Smooth muscle cell (in vitro differentiated cells): ENCODE measurements at regions not wholly inside any gene's neighbourhood (a gene's known extent, or its start where the extent isn't known, plus 50 kb on each side); places are given as distances from the start of the nearest gene placed in this dataset.

Experiments
- DNase-seq: peaks from one replicate; lab custom pipeline; 2025; ENCODE audit not compliant: unreplicated experiment; lab: John Stamatoyannopoulos, UW
- H2AFZ ChIP-seq: fragments of 200-600 bp; sonication (generic); 2 replicates; pipeline ENCODE4 v1.6.0; 2016; ENCODE audit warnings: antibody characterized with exemption, low read depth, mild to moderate bottlenecking
- H3F3A ChIP-seq: fragments of 200-600 bp; sonication (generic); 2 replicates; pipeline ENCODE4 v1.6.0; 2017; ENCODE audit warnings: antibody characterized with exemption, low read depth
- H3K27ac ChIP-seq: fragments of 200-600 bp; sonication (generic); 2 replicates; pipeline ENCODE4 v1.5.1; 2016; ENCODE audit warnings: low read depth, mild to moderate bottlenecking
- H3K27me3 ChIP-seq: fragments of 200-600 bp; sonication (generic); 2 replicates; pipeline ENCODE4 v1.6.1; 2016; ENCODE audit warnings: low read depth, mild to moderate bottlenecking
- H3K36me3 ChIP-seq: fragments of 200-600 bp; sonication (generic); 2 replicates; pipeline ENCODE4 v1.5.1; 2016; ENCODE audit warnings: low read depth
- H3K4me1 ChIP-seq: fragments of 200-600 bp; sonication (generic); 2 replicates; pipeline ENCODE4 v1.5.1; 2016; ENCODE audit warnings: low read depth
- H3K4me2 ChIP-seq: fragments of 200-600 bp; sonication (generic); 2 replicates; pipeline ENCODE4 v1.6.0; 2016; ENCODE audit warnings: mild to moderate bottlenecking
- H3K4me3 ChIP-seq: fragments of 200-600 bp; sonication (generic); 2 replicates; pipeline ENCODE4 v1.5.1; 2016; ENCODE audit warnings: mild to moderate bottlenecking
- H3K79me2 ChIP-seq: fragments of 200-600 bp; sonication (generic); 2 replicates; pipeline ENCODE4 v1.6.0; 2016; ENCODE audit warnings: low read depth, mild to moderate bottlenecking
- H3K9ac ChIP-seq: fragments of 200-600 bp; sonication (generic); 2 replicates; pipeline ENCODE4 v1.6.0; 2016; ENCODE audit warnings: low read depth
- H3K9me3 ChIP-seq: fragments of 200-600 bp; sonication (generic); replicated peaks from 2 replicates; pipeline ENCODE4 v1.5.1; 2016; ENCODE audit warnings: low read depth
- H4K20me1 ChIP-seq: fragments of 200-600 bp; sonication (generic); 2 replicates; pipeline ENCODE4 v1.6.0; 2016; ENCODE audit warnings: low read depth
- WGBS: methylation state at CpG from one replicate; pipeline ENCODE4 v1.1.7; 2016; ENCODE audit warnings: low lambda C conversion rate; 5-methylcytosine and 5-hydroxymethylcytosine counted together
- TF ChIP-seq, protein P1 (sequence below): fragments of 200-600 bp; sonication (generic); IDR thresholded peaks from 2 replicates; pipeline ENCODE4 v1.5.1; 2017; ENCODE audit warnings: borderline replicate concordance, mild to moderate bottlenecking, antibody characterized with exemption; ENCODE audit not compliant: insufficient read depth, poor library complexity, severe bottlenecking

DNA sequence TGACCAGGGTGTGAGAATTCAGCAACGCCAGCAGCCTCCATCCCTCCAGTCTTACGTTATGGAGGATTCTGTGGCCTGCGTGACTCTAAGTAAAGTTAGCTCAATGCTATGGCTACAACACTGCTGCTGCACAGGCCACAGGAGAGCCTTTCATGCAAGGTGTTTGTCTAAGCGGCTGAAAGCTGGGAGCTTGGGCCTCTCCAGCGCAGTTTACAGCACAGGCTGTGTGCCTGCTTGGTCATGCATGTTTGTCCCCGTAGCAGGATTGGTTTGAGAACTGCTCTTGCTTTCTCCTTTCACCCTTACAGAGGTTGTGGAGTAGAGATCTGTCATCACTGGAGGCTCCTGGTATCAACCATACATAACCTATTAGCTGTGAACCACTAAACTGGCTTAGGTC, 113.1 kb upstream of the TMCC3 start:
- Histone ChIP-seq H4K20me1 (no peaks in the 10 kb centered on the region), H3K4me3 (no peak overlapping the region), H3K4me1 (peaks cover 6% of the 10 kb centered on the region), H3K36me3 (no peaks in the 10 kb centered on the region), H3F3A (peaks cover 7% of the 10 kb centered on the region), H3K79me2 (no peaks in the 10 kb centered on the region), H3K4me2 (peak overlapping the region; percentile 10), H3K27me3 (no peaks in the 10 kb centered on the region), H3K27ac (peak overlapping the region; percentile 48), H3K9me3 (no peaks in the 10 kb centered on the region), H3K9ac (peak overlapping the region; percentile 93), H2AFZ (no peak overlapping the region)
- TF ChIP-seq, protein P1, sequence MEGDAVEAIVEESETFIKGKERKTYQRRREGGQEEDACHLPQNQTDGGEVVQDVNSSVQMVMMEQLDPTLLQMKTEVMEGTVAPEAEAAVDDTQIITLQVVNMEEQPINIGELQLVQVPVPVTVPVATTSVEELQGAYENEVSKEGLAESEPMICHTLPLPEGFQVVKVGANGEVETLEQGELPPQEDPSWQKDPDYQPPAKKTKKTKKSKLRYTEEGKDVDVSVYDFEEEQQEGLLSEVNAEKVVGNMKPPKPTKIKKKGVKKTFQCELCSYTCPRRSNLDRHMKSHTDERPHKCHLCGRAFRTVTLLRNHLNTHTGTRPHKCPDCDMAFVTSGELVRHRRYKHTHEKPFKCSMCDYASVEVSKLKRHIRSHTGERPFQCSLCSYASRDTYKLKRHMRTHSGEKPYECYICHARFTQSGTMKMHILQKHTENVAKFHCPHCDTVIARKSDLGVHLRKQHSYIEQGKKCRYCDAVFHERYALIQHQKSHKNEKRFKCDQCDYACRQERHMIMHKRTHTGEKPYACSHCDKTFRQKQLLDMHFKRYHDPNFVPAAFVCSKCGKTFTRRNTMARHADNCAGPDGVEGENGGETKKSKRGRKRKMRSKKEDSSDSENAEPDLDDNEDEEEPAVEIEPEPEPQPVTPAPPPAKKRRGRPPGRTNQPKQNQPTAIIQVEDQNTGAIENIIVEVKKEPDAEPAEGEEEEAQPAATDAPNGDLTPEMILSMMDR, result no peak
- DNase-seq, result no peak
- WGBS, result 88% methylated on average over 6 of the region's 6 CpGs

DNA sequence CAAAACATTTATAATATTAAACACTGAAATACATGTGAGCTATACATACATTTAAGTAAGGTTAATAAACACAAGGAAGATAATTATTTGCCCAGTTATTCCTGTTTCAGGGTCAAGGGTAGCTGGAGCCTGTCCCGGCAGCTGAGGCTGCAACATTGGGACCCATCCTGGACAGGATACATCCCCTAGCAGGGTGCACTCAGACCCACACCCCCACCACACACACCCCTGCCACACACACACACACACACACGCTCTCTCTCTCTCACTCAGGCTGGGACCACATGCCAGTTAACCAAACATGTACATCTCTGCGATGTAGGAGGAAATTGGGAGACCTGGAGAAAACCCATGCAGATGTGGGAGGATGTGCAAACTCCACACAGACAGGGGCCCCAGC, 112.6 kb upstream of the TMCC3 start:
- H3K4me3 ChIP-seq, result no peak overlapping the region
- no peaks in the 10 kb centered on the region for H4K20me1 ChIP-seq
- H2AFZ ChIP-seq, result no peak overlapping the region
- H3K4me1 ChIP-seq, result peaks cover 6% of the 10 kb centered on the region
- no peaks in the 10 kb centered on the region for H3K79me2 ChIP-seq
- H3K9ac ChIP-seq, result peak overlapping the region; percentile 93
- H3K4me2 ChIP-seq, result no peak overlapping the region
- H3K9me3 ChIP-seq, result no peaks in the 10 kb centered on the region
- no peak for DNase-seq
- TF ChIP-seq, protein P1, result no peak
- no peaks in the 10 kb centered on the region for H3K27me3 ChIP-seq
- H3K36me3 ChIP-seq, result no peaks in the 10 kb centered on the region
- WGBS, result 69% methylated on average over 3 of the region's 3 CpGs
- peaks cover 7% of the 10 kb centered on the region for H3F3A ChIP-seq
- peak overlapping the region; percentile 98 for H3K27ac ChIP-seq

DNA sequence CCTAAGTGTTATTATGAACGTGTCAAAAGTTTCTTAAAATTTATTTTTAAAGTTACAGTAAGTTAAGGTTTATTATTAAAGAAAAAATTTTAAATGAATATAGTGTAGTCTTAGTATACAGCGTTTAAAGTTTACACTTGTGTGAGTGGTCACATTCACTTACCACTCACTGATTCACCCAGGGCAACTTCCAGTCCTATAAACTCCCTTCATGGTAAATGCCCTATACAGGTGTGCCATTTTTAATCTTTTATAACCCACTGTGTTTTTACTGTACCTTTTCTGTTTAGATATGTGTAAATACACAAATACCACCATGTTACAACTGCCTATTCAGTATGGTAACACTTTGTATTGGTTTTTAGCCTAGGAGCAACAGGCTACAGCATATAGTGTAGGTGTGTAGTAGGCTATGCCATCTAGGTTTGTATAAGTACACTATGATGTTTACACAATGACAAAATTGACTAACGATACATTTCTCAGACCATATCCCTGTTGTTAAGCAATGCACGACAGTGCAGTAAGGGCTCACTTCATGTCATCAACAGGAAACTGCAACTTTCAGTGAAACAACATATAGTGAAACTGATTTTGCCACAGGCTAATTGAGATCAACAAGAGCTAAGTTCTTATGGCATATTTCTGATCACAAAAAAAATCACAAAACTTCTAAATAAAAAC, 112.0 kb upstream of the TMCC3 start:
- Histone ChIP-seq H3K4me2 (peak overlapping the region; percentile 53), H2AFZ (no peak overlapping the region), H3F3A (peaks cover 7% of the 10 kb centered on the region), H3K36me3 (no peaks in the 10 kb centered on the region), H3K4me3 (no peak overlapping the region), H3K4me1 (peaks cover 6% of the 10 kb centered on the region), H3K27ac (peak overlapping the region; percentile 98), H3K79me2 (no peaks in the 10 kb centered on the region), H3K9me3 (no peaks in the 10 kb centered on the region), H3K9ac (peak overlapping the region; percentile 93), H4K20me1 (no peaks in the 10 kb centered on the region), H3K27me3 (no peaks in the 10 kb centered on the region)
- 73% methylated on average over 4 of the region's 4 CpGs for WGBS
- TF ChIP-seq, protein P1, result no peak
- no peak for DNase-seq

DNA sequence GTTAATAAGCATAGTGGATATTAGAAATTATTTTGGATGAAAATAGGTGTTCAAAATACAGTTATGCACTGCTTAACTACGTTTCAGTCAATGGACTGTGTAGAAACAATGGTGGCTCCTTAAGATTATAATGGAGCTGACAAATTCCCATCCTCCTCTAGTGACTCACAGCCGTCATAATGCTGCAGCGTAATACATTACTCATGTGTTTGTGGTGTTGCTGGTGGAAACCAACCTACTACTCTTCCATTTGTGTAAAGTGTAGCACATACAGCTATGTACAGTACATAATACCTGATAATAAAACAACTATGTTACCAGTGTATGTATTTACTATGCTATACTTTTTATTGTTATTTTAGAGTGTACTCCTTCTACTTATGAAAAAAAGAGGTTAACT, 111.2 kb upstream of the TMCC3 start:
- Histone ChIP-seq H3K4me1 (peaks cover 6% of the 10 kb centered on the region), H3K79me2 (peaks cover 3% of the 10 kb centered on the region), H3K4me3 (no peak overlapping the region), H3K27me3 (no peaks in the 10 kb centered on the region), H3K9ac (peak overlapping the region; percentile 93), H3K4me2 (peak overlapping the region; percentile 53), H3K9me3 (no peaks in the 10 kb centered on the region), H3K27ac (peak overlapping the region; percentile 98), H3K36me3 (no peaks in the 10 kb centered on the region), H2AFZ (no peak overlapping the region), H3F3A (peaks cover 7% of the 10 kb centered on the region), H4K20me1 (no peaks in the 10 kb centered on the region)
- DNase-seq, result no peak
- WGBS, result 5% methylated on average over 3 of the region's 3 CpGs
- TF ChIP-seq, protein P1, result no peak
